ENCODE measurements at regions not wholly inside any gene's neighbourhood (a gene's known extent, or its start where the extent isn't known, plus 50 kb on each side); places are given as distances from the start of the nearest gene placed in this dataset.

DNA sequence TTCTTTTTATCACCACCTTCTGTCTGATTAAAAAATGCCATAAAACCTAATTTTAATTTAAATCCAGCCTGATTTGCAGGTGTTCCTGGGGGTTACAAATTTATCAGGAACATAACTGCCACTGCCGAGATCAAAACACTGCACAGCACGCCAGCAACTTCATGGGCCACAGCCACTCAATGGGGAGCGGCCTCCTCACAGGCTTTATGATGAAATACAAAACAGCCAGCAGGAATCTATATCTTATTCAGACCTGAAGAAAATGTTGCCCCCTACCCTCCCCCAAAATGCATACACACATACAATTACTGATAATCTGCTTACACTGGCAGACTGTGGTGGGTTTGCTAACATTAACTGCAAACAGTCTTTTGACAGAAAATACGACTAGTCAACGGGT, 151.7 kb upstream of the POU5F2 start:
- TF ChIP-seq POLR2A (IDR thresholded peaks at IDR 0.05; ENCODE audit: low read length) (no peak), GATA1 (IDR thresholded peaks at IDR 0.05; ENCODE audit: low read depth, low read length) (no peak)
